Adrenal gland (tissue), 5 donors: ENCODE measurements at regions not wholly inside any gene's neighbourhood (a gene's known extent, or its start where the extent isn't known, plus 50 kb on each side); places are given as distances from the start of the nearest gene placed in this dataset.

ENCODE experiments used
- CTCF ChIP-seq, 6 experiments: fragments of 450-650 bp in 4 of 6; fragments of 200-600 bp in 2 of 6; sonication (generic) in 1 of 6; IDR thresholded peaks; 1 replicate in 5 of 6; 2 replicates in 1 of 6; pipeline versions ENCODE4 v1.5.1 to v1.8.0; 2016 to 2021; ENCODE audit warnings: antibody characterized with exemption in 6 of 6, mild to moderate bottlenecking in 2 of 6, moderate library complexity in 1 of 6
- POLR2A ChIP-seq, 2 donors: fragments of 450-650 bp; IDR thresholded peaks; one replicate each; pipeline ENCODE4 v1.6.1; 2017; ENCODE audit warnings: antibody characterized with exemption in 2 of 2, mild to moderate bottlenecking in 2 of 2, moderate library complexity in 1 of 2
- donor health status: DM: no; HTN: no; CAD: no.

GRCh38 chr4:15341733-15342300, 86.0 kb upstream of the C1QTNF7 start:
- no peak for TF ChIP-seq CTCF (IDR thresholded peaks at IDR 0.05)
- TF ChIP-seq POLR2A (IDR thresholded peaks at IDR 0.05): no peak
